ENCODE measurements at regions not wholly inside any gene's neighbourhood (a gene's known extent, or its start where the extent isn't known, plus 50 kb on each side); places are given as distances from the start of the nearest gene placed in this dataset.

DNA sequence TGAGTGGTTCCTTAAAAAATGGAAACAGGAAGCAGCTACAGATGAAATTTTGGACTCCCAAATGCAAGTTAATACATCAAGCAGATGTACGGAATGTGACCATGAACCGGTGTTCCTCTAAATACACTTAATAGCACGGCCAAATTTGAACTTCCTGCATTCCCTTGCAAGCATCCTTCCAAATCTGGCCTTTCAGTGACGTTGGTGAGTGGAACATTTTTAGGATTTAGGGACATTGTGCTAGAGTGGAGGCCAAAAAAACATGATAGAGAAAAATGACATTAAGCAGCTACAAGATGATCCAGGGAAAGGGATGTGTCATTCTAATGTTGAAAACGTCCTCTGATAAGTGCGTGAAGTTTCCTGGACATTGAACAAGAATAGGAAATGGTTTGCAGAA is 62.1 kb downstream of the CTAGE1 start:
- DNase-seq (ENCODE audit: low spot score) (no peak), ATAC-seq (no peak)
- intact Hi-C loops (cut with DNase I), result no loop called here

DNA sequence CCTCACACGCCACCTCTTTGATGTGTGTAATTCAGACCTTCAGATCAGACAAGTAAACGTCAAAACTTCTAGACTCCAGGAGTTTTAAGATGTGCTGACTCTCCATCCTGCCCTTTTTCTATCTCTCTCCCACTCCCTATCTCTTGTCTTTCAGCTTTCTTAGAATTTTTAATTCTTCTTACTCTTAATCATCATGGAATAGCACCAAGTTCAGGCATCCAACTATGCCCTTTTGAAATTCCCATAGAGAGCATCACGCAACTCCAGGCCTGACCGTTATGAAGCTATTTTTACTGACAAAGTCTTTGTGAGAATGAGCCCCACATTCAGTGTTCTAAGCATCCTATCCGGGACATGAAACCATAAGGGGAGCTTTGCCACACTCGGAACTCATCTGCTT is 62.6 kb downstream of the CTAGE1 start:
- intact Hi-C loops (cut with DNase I), result no loop called here
- DNase-seq (ENCODE audit: low spot score), result no peak
- no peak for ATAC-seq

DNA sequence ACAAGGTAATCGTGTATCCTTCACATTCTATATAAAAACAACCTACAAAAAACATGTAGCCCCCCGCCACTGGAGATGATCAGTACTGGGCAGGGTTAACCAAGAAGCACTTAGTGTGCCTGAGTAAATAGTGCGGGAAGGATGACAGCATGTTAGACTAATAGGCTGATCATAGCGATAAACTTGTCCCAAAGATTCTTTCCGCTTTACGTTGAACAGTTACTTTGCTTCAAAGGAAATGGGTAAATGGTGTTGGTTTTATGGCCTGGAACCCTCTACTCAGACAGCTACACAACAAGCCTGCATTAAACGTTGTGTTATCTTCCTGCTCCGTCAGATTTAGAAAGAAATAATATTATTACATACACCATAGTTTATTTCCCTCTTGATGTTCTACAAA is 67.7 kb downstream of the CTAGE1 start:
- no peak for DNase-seq (ENCODE audit: low spot score)
- ATAC-seq, result no peak
- intact Hi-C loops (cut with DNase I), result no loop called here

DNA sequence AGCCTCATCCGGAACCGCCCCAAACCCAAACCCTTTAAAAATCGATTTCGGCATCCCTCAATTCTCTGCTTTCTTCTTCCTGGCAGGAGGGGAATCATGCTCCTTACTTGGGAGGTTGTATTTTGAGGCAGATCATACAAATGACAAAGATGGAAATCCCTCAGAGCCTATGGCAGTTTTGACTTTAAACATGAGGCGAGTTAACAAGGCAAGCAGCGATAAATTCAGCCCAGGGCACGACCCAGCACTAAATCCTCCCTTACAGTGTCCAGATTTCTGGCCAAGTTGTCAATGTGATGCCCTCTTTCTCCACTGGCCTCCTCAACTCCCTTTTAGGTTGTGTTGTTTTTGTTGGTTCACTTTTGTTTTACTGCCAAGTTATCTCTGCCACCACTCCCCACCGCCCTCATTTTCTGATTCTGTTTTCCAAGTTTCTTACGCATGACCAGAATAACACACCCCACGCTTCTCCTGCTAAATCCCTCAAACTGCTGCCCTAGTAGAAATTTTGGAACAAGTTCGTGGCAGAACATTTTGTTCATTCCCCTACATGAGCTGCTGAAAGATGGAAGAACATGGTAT is 68.3 kb downstream of the CTAGE1 start:
- ATAC-seq, result peak; percentile 29
- intact Hi-C loops (cut with DNase I), result no loop called here

DNA sequence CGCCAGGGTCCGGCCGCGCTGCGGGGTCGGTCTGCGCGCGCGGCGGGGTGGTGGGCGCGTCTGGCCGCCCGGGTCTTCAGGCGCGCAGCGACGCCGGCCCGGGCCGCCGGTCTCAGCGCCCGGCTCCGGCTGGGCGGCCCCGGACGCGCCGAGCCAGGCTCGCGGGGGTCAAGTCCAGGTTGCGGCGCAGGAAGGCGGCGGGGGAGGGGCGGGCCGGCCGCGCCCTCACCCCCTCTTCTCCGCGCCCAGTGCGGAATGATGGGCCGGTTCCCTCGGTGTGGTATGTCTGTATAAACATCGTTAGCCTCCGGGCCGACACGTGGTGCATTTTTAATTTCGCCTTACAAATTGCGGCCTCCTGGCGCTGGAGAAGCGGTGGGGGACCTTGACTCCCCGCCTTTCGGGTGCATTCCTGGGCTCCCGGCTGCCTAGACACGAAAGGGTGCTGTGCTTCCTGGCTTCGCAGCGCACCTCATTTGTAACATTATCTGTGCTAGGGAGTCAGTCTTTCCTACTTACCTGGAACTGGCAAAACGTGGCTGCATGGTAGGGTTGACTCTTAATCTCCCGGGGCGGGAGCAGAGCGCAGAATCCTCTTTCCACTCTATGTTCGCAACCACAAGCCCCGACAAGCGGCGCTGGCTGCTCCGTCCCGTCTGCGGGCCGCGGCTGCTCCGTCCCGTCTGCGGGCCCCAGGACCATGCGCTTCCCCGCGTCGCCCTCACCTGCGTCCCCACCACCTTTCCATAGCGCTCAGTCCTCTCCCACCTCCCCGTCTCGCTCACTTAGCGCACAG is 69.0 kb downstream of the CTAGE1 start:
- ATAC-seq (peak; percentile 76), DNase-seq (ENCODE audit: low spot score) (no peak)
- intact Hi-C loops (cut with DNase I), result no loop called here

More for the DNA sequence above, 68.3 kb downstream of the CTAGE1 start:
- DNase-seq (ENCODE audit: low spot score), result no peak

DNA sequence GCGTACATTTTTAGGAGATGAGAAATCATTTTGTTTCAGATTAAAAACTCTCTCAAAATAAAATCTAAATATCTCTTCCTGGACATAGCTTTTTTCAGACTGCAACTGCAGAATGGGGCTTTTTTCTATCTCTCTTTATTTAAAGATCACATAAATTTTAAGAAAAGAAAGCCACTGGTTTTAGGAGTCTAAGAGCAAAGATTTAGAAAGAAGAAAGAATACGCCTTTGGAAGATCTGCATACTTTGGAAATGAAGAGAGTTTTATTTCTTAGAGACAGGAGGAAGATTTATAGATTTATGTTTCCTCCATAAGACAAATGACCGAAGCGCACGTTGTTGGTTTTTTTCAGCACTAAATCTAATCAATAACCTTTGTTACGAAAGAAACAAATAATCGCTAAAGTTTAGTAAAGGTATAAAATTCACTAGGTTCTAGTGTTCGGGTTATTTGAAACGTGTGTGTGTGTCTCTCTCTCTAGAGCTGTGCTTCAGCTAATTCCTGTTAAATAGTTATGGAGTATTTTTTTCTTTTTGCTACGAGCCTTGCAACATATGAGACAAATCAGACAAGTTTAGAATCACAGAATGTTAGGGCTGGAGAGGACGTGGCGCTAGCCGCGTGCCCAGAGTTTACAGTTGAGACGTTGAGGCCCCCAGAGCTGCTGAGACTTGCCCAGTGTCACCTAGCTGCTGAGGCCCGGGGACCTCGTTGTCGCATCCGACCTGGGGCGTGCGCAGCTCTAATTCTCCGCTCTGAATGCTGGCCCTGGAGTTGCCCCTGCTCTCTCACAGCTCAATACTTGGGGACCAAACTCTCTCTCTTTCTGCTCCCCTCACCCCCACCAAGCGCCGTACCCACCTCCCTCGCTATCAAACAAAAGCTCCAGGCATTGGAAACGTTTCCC is 69.9 kb downstream of the CTAGE1 start:
- no peak for ATAC-seq
- DNase-seq (ENCODE audit: low spot score), result no peak
- intact Hi-C loops (cut with DNase I), result no loop called here

DNA sequence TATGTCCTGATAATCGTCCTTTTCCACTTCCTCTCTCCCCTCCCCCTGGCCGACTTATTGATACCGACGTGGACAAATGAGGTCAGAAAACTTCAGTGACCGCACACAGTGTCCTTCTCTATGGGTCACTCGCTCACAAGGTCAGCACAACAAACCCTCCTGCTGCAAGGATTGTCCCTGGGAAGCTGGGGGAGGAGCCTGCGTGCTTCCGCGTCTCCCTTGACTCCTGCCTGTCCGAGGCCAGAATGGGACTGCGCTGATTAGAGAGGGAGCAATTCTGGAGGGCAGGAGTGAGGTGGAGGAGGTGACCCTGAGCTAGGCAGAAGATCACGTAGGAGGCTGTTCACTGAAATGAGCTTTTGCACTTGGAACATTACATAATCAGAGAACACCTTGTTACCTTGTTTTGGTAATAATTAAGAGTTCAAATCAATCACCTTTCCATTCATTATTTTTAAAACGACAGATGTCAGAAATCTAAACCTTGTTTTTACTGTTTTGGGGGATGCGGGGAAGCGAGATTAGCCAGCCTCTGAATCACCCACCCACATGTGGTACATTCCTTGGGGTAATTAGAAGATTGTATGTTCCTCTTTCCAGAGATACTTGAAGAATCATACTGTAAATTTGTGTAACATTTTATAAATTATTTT is 70.6 kb downstream of the CTAGE1 start:
- intact Hi-C loops (cut with DNase I), result no loop called here
- DNase-seq (ENCODE audit: low spot score), result no peak

DNA sequence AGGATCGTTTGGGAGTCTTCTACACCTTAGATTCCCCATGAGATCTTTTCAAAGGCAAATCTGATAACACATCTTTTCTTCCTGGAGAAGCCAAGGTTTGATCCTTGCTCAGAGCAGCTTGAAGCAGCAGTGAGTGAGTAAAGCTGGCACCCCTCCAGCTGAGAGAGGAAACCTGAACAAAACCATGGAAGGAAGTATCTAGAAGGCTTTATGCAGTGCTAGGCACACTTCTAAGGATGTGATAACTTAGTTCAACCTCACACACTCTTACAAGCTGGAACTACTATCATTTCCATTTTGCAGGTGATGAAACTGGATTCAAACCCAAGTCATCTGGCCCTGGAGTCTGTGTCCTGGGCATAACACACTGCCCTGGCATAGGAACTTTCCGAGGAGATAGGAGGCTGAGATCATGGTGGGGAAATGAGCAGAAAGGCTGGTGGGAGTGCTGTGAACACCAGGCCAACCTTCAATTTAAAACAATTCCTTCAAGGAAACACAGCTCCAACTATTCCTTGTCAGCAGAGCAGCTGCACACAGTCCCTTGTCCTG is 71.2 kb downstream of the CTAGE1 start:
- no peak for ATAC-seq
- DNase-seq (ENCODE audit: low spot score), result no peak
- intact Hi-C loops (cut with DNase I), result no loop called here

More for the DNA sequence above, 70.6 kb downstream of the CTAGE1 start:
- ATAC-seq, result peak; percentile 44

DNA sequence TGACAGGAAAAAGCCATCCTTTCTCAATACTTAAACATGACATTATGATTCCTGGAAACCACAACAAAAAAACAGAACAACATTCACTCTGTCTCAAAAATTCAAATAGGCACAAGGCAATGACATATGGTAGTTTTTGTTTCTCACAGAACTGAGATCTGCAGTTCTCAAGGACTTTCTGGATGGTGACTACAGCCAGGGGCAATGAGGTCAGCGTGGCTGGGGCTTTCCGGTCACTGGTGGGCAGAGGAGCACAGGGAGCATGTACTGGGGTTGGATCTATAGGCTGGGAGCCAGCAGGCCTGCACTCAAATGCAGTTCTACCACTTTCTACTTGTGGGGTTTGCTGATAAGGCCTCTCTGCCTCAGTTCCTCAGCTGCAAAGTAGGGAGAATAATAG is 72.0 kb downstream of the CTAGE1 start:
- intact Hi-C loops (cut with DNase I), result no loop called here
- DNase-seq (ENCODE audit: low spot score), result no peak

DNA sequence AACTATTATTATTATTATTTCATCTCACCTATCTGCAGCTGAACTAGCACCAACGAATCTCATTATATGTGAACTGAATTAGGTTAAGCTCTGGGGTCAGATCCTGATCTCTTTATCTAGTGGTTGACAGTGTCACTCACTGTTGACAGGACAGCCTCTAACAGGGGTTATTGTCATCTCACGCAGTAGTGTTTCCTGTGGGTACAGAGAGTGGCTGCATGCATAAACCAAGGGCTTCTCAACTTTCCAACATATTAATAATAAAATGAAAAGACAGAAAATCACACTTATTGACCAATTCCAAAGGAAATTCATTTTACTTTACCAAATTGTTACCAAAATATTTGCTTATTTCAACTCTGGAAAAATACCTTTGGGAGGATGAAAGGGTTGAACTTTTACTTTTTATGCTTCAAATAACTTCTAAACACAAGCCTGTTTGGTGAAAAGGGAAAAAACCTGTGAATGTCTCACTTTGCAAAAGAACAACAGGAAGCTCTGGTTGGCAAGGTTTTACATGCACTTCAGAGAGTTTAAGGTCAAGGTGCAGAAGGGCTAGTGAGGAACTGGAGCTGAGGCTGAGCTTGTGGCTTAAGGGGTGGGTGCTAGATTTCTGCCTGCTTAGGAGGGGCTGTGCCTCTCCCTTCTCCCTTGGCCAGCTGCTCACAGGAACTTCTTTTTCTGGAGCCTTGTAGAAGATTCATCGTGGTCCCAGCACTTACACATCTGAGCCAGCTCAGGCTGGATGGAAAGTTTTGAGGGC is 72.6 kb downstream of the CTAGE1 start:
- DNase-seq (ENCODE audit: low spot score) (no peak), ATAC-seq (peak; percentile 58)
- intact Hi-C loops (cut with DNase I), result no loop called here

More for the DNA sequence above, 72.0 kb downstream of the CTAGE1 start:
- no peak for ATAC-seq

DNA sequence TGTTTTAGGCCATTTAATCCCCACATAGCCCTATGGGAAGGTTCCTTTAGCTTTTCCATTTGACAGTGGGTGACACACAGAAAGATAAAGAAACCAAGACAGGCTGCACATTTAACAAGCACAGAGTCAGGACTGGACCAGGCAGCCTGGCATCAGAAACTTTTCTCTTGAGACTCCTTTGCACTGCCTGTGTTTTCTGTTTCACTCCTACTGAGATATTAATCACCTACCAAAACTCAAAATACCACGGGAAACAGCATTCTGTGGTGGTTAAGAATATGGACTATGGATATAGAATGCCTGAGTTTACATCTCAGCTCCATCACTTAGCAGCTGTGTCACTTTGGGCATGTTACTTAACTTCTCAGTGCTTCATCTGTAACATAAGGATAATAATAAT is 73.3 kb downstream of the CTAGE1 start:
- no peak for ATAC-seq
- intact Hi-C loops (cut with DNase I), result no loop called here
- DNase-seq (ENCODE audit: low spot score), result no peak

DNA sequence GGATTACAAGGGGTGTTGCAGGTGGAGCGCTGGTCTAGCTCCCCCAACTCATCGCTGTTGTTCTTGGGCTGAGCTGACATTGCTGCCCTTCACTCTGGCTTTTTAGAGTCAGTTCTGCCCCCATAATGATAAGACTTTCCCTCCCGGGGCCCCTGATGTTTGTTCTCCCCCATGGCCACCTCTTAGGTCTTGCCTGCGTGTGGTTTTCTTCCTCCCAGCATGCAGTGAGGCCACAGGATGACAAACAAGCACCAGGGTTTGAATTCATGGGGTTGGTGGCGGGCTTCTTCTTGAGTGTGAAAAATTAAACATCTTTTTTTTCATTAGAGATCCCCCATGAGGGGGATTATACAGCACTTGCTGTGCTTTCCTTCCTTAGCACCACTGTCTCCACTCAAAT is 74.1 kb downstream of the CTAGE1 start:
- intact Hi-C loops (cut with DNase I), result no loop called here
- no peak for DNase-seq (ENCODE audit: low spot score)
- ATAC-seq, result no peak

DNA sequence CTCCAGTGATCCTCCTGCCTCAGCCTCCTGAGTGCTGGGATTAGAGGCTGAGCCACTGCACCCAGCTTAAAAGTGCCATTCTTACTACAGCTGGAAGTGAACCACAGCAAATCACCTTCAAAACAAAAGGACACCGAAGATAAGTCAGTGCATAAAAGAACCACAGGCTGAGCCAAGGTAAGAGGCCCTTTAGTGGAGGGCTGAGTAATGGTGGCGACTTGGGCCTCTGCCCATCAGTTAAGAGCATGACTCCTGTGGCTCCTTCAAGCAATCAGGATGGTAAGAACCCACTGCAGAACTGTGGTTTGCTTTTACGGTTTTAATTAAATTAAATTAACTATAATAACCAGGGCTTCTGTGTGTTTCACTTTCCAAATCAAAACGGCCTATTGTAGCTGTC is 75.1 kb downstream of the CTAGE1 start:
- intact Hi-C loops (cut with DNase I), result no loop called here
- ATAC-seq, result no peak
- no peak for DNase-seq (ENCODE audit: low spot score)

DNA sequence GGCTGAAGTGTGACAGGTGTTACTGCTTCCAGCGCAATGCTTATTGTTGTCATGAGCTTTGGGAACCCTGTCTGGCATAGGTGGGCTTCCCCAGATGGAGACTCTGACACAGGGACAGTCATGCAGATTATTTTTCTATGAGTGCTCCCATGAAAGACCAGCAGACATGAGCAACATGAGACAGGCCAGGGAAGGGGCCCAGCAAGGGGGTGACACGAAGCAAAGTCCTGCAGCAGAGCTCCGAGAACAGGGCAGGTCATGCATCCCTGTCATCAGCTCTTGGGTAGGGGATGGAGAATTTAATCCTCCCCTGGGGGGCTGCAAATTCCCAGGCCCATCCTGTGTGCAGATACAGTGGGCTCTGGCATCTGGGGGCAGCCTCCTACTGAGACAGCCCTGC is 77.4 kb downstream of the CTAGE1 start:
- ATAC-seq (no peak), DNase-seq (ENCODE audit: low spot score) (no peak)
- intact Hi-C loops (cut with DNase I), result no loop called here

DNA sequence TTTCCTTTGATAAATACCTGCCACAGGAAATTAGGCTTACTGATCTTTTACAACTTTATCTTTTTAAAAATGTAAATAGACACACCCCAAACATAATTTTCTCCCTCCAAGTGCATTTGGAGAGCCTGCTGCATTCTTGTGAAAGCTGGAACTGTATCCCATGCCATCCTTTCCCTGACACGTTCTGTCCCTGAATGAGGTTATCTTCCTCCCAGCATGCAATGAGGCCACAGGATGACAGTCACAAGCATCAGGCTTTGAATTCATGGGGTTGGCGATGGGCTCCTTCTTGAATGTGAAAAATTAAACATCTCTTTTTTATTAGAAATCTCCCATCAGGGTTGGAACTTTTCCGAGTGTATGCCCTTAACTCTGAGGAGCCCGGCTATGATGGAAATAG is 77.8 kb downstream of the CTAGE1 start:
- no peak for ATAC-seq
- DNase-seq (ENCODE audit: low spot score), result no peak
- intact Hi-C loops (cut with DNase I), result no loop called here

DNA sequence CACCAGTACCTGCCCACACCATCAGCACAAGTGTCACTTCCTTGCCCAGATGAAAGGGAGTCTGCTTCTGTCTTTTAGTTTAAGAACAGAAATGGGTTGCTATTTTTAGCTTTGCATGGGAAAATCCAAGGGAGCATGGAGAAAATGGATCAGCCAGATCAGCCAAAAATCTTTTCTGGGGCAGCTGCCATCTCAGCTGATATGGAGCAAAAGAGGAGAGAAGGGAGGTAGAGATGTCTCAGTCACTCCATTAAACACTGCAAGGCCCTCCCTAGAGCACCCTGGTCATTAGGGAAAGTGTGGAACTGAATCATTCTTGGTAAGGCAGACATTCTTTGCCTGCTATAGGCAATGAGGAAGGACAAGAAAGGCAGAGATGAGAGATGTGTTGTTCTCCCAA is 79.9 kb downstream of the CTAGE1 start:
- DNase-seq (ENCODE audit: low spot score) (no peak), ATAC-seq (no peak)
- intact Hi-C loops (cut with DNase I), result no loop called here

DNA sequence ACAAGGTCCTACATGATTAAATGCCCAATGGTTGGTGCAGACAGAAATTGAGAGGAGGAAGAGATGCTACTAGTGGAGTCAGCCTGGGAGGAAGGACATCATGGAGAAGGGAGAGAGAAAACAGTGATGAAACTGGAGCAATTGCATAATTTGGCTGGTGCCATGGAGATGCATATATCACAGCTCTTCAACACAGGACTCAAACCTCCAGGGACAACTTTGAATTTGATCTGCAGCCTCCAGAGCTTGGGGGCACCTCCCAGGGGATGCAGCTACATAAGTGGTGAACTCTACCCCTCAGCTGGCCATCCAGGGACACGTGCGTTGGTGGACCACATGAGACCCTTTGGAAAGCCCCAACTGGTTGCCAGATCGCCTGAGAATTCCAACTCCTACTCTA is 80.4 kb downstream of the CTAGE1 start:
- intact Hi-C loops (cut with DNase I), result no loop called here
- ATAC-seq (peak; percentile 37), DNase-seq (ENCODE audit: low spot score) (no peak)

DNA sequence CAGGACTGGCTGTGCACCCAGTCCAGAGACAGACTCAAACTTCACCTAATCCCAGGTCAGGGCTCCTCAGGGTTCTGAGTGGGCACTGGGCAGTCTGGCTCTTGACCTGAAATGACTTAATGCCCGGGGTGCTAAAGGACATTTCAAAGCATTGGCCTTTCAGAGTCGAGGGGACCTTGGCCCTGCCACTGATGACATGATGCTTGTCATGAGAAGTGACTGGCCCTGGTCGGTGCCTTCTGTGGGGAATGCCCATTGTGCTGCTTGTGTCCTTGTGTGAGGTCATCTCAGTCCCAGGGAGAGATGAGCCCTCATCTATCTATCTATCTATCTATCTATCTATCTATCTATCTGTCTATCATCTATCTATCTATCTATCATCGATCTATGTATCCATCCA is 81.3 kb downstream of the CTAGE1 start:
- intact Hi-C loops (cut with DNase I), result no loop called here
- ATAC-seq, result no peak
- no peak for DNase-seq (ENCODE audit: low spot score)
